Neuronal stem cell (in vitro differentiated cells): ENCODE measurements at regions not wholly inside any gene's neighbourhood (a gene's known extent, or its start where the extent isn't known, plus 50 kb on each side); places are given as distances from the start of the nearest gene placed in this dataset.

Experiments
- DNase-seq: peaks from one replicate; pipeline ENCODE4 v3.0.0-alpha.2; 2013; ENCODE audit warnings: low spot score
- H2AFZ ChIP-seq: one replicate; pipeline ENCODE4 v1.6.1; 2013; ENCODE audit warnings: mild to moderate bottlenecking, low read length, inconsistent platforms
- H2AK5ac ChIP-seq: 2 replicates; pipeline ENCODE4 v1.6.1; 2013; ENCODE audit warnings: low read depth, mild to moderate bottlenecking, inconsistent platforms, low read length, moderate library complexity, mixed read lengths
- H2BK120ac ChIP-seq: 2 replicates; pipeline ENCODE4 v1.6.1; 2013; ENCODE audit warnings: low read depth, mild to moderate bottlenecking, inconsistent platforms, low read length, moderate library complexity, mixed read lengths
- H2BK12ac ChIP-seq: one replicate; pipeline ENCODE4 v1.6.1; 2013; ENCODE audit warnings: low read length, inconsistent platforms
- H2BK15ac ChIP-seq: 2 replicates; pipeline ENCODE4 v1.6.1; 2013; ENCODE audit warnings: mild to moderate bottlenecking, low read length, inconsistent platforms, mixed read lengths
- H2BK5ac ChIP-seq: one replicate; pipeline ENCODE4 v1.6.1; 2013; ENCODE audit warnings: inconsistent platforms, mild to moderate bottlenecking, low read length, moderate library complexity
- H3K14ac ChIP-seq: one replicate; pipeline ENCODE4 v1.6.1; 2013; ENCODE audit warnings: low read length, inconsistent platforms
- H3K18ac ChIP-seq: 2 replicates; pipeline ENCODE4 v1.6.1; 2013; ENCODE audit warnings: low read length, inconsistent platforms
- H3K23ac ChIP-seq: 2 replicates; pipeline ENCODE4 v1.6.1; 2013; ENCODE audit warnings: low read depth, mild to moderate bottlenecking, mixed read lengths, low read length, inconsistent platforms; ENCODE audit not compliant: poor library complexity
- H3K27ac ChIP-seq: replicated peaks from 3 replicates; pipeline ENCODE4 v1.5.1; 2013; ENCODE audit warnings: low read length, inconsistent platforms
- H3K27me3 ChIP-seq, 3 experiments: 2 replicates each; pipeline ENCODE4 v1.6.1; 2013; ENCODE audit warnings: low read length in 3 of 3, mild to moderate bottlenecking in 2 of 3, inconsistent platforms in 1 of 3, low read depth in 1 of 3, mixed read lengths in 1 of 3, moderate library complexity in 1 of 3; ENCODE audit not compliant: control insufficient read depth in 3 of 3, insufficient read depth in 3 of 3
- H3K36me3 ChIP-seq, 2 donors: replicated peaks in 1 of 2; 2 replicates each; pipeline ENCODE4 v1.6.1; 2013; ENCODE audit warnings: low read length in 2 of 2; ENCODE audit not compliant: control insufficient read depth in 2 of 2, insufficient read depth in 2 of 2
- H3K4ac ChIP-seq: 2 replicates; pipeline ENCODE4 v1.6.1; 2013; ENCODE audit warnings: inconsistent platforms, mild to moderate bottlenecking, low read length, moderate library complexity
- H3K4me1 ChIP-seq, 2 donors: 1 replicate in 1 of 2; 2 replicates in 1 of 2; pipeline ENCODE4 v1.6.1; 2013; ENCODE audit warnings: low read length in 2 of 2, low read depth in 1 of 2; ENCODE audit not compliant: control insufficient read depth in 2 of 2, insufficient read depth in 1 of 2
- H3K4me2 ChIP-seq: one replicate; pipeline ENCODE4 v1.6.1; 2013; ENCODE audit warnings: mild to moderate bottlenecking, low read length, inconsistent platforms; ENCODE audit not compliant: insufficient read depth, poor library complexity, severe bottlenecking
- H3K4me3 ChIP-seq, 2 donors: 2 replicates each; pipeline ENCODE4 v1.5.1; 2013; ENCODE audit warnings: low read length in 2 of 2, mild to moderate bottlenecking in 2 of 2, inconsistent platforms in 1 of 2, moderate library complexity in 1 of 2
- H3K79me1 ChIP-seq: one replicate; pipeline ENCODE4 v1.6.1; 2013; ENCODE audit warnings: low read depth, mild to moderate bottlenecking, inconsistent platforms, low read length, moderate library complexity
- H3K9ac ChIP-seq: one replicate; pipeline ENCODE4 v1.6.1; 2013; ENCODE audit warnings: mild to moderate bottlenecking, low read depth, low read length, inconsistent platforms; ENCODE audit not compliant: poor library complexity
- H3K9me3 ChIP-seq, 2 donors: replicated peaks in 1 of 2; 2 replicates each; pipeline versions ENCODE3 to v1.6.1; 2013; ENCODE audit warnings: low read length in 2 of 2, mild to moderate bottlenecking in 2 of 2, inconsistent platforms in 1 of 2, low read depth in 1 of 2, mixed read lengths in 1 of 2, moderate library complexity in 1 of 2; ENCODE audit not compliant: control insufficient read depth in 2 of 2, insufficient read depth in 1 of 2
- H4K8ac ChIP-seq: one replicate; pipeline ENCODE4 v1.6.1; 2013; ENCODE audit warnings: low read depth, mild to moderate bottlenecking, inconsistent platforms, low read length, moderate library complexity
- H4K91ac ChIP-seq: one replicate; pipeline ENCODE4 v1.6.1; 2013; ENCODE audit warnings: low read length, low read depth, mild to moderate bottlenecking, inconsistent platforms; ENCODE audit not compliant: poor library complexity
- WGBS, 2 donors: extraction: QIAGEN DNeasy Blood & Tissue Kit; methylation state at CpG; one replicate each; pipeline ENCODE4 v1.1.7; 2013; ENCODE audit warnings: missing lambda C conversion rate in 2 of 2, mixed read lengths in 1 of 2; ENCODE audit not compliant: insufficient read length in 2 of 2, insufficient replicate concordance in 1 of 2; ENCODE audit errors: extremely low coverage in 2 of 2; 5-methylcytosine and 5-hydroxymethylcytosine counted together

- peak overlapping the region; percentile 93 for H3K27ac ChIP-seq
- H3K4me2 ChIP-seq: no peak overlapping the region
- H3K18ac ChIP-seq: no peak overlapping the region
- no peak overlapping the region for H3K4me3 ChIP-seq
- DNase-seq: peak; percentile 63
- no peak overlapping the region for H2BK120ac ChIP-seq
- no peaks in the 10 kb centered on the region for H3K27me3 ChIP-seq
- H3K23ac ChIP-seq: no peak overlapping the region
- no peak overlapping the region for H2BK12ac ChIP-seq
- H4K8ac ChIP-seq: no peak overlapping the region
- H2BK5ac ChIP-seq: no peak overlapping the region
- H3K4ac ChIP-seq: no peak overlapping the region
- H3K14ac ChIP-seq: no peak overlapping the region
- no peak overlapping the region for H2AK5ac ChIP-seq
- H3K9ac ChIP-seq: no peak overlapping the region
- H2BK15ac ChIP-seq: no peak overlapping the region
- H3K79me1 ChIP-seq: no peaks in the 10 kb centered on the region
- no peak overlapping the region for H2AFZ ChIP-seq
- peaks cover 19 to 56% of the 10 kb centered on the region in 2 donors for H3K4me1 ChIP-seq
- H3K9me3 ChIP-seq: no peaks in the 10 kb centered on the region
- no peaks in the 10 kb centered on the region for H3K36me3 ChIP-seq
- WGBS, 2 donors: no CpG with 5 or more reads among the region's 1 CpG
- H4K91ac ChIP-seq: no peak overlapping the region
Measured at GRCh38 chr7:121798896-121799295, 74.1 kb upstream of the PTPRZ1 start.

GRCh38 chr7:121798453-121798840, 74.5 kb upstream of the PTPRZ1 start:
- H2BK15ac ChIP-seq: no peak overlapping the region
- H3K14ac ChIP-seq: no peak overlapping the region
- no peaks in the 10 kb centered on the region for H3K36me3 ChIP-seq
- no peak overlapping the region for H3K4me2 ChIP-seq
- no peak overlapping the region for H2BK120ac ChIP-seq
- no peak overlapping the region for H3K9ac ChIP-seq
- H3K4ac ChIP-seq: no peak overlapping the region
- H3K4me3 ChIP-seq: no peak overlapping the region
- no peak overlapping the region for H3K18ac ChIP-seq
- H4K8ac ChIP-seq: no peak overlapping the region
- peak overlapping the region; percentile 93 for H3K27ac ChIP-seq
- no peak overlapping the region for H2AFZ ChIP-seq
- no peak overlapping the region for H2AK5ac ChIP-seq
- H3K23ac ChIP-seq: no peak overlapping the region
- H2BK5ac ChIP-seq: no peak overlapping the region
- H4K91ac ChIP-seq: no peak overlapping the region
- no peaks in the 10 kb centered on the region for H3K9me3 ChIP-seq
- no peaks in the 10 kb centered on the region for H3K27me3 ChIP-seq
- H3K79me1 ChIP-seq: no peaks in the 10 kb centered on the region
- peaks cover 18 to 56% of the 10 kb centered on the region in 2 donors for H3K4me1 ChIP-seq
- H2BK12ac ChIP-seq: no peak overlapping the region
- DNase-seq: no peak
- no CpG with 5 or more reads among the region's 2 CpGs for WGBS, 2 donors

DNA sequence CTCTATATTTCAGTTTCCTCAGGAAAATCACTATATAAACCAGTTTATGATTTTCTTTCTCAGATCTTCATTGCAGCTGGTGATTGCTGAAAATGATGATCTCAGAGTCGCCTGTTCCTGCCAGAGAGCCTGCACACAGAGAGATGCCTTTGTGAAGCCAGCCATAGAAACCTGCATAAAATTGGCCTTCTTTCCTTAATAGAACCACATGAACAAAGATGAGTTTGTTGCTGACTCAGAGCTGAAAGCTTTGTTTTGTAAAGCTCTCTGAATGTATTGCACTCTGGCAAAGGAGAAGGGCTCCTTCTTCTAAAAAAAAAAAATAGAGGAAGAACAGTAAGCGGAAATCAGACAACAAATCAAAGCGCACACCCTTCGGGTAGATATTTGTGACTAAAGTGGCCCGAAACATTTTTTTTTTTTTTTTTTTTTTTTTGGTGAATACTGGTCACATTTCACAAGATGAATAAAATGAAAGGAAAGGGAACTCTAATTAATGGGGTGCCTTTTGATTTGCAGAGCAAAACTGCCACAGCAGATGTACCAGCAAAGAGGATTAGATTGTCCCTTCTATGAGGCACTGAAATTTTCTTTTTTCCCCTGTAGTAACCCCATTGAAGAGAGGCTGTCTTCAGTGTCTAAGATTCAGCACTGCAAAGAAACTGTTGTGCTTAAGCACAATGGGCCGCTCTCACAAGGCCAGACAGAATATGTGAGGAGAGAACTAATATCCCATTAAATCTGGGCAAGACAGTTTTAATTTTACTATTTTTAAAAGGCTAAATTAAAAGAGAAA, 75.1 kb upstream of the PTPRZ1 start:
- no peak overlapping the region for H4K91ac ChIP-seq
- H2AFZ ChIP-seq: peak overlapping the region; percentile 81
- no peak overlapping the region for H3K23ac ChIP-seq
- no CpG with 5 or more reads among the region's 6 CpGs for WGBS, 2 donors
- no peaks in the 10 kb centered on the region for H3K79me1 ChIP-seq
- no peak overlapping the region for H3K4me3 ChIP-seq
- H2BK15ac ChIP-seq: no peak overlapping the region
- H2AK5ac ChIP-seq: no peak overlapping the region
- H3K9me3 ChIP-seq: no peaks in the 10 kb centered on the region
- no peak overlapping the region for H3K4me2 ChIP-seq
- H3K4me1 ChIP-seq: peaks cover 18 to 53% of the 10 kb centered on the region in 2 donors
- no peaks in the 10 kb centered on the region for H3K36me3 ChIP-seq
- H3K9ac ChIP-seq: no peak overlapping the region
- no peak overlapping the region for H2BK5ac ChIP-seq
- no peak overlapping the region for H4K8ac ChIP-seq
- no peaks in the 10 kb centered on the region for H3K27me3 ChIP-seq
- H2BK120ac ChIP-seq: no peak overlapping the region
- no peak overlapping the region for H3K14ac ChIP-seq
- peak; percentile 63 for DNase-seq
- H3K4ac ChIP-seq: no peak overlapping the region
- H2BK12ac ChIP-seq: no peak overlapping the region
- peak overlapping the region; percentile 84 for H3K27ac ChIP-seq
- no peak overlapping the region for H3K18ac ChIP-seq

GRCh38 chr7:121796936-121797656, 75.9 kb upstream of the PTPRZ1 start:
- no peak overlapping the region for H2BK120ac ChIP-seq
- no peak overlapping the region for H2BK15ac ChIP-seq
- H3K27me3 ChIP-seq: no peaks in the 10 kb centered on the region
- H3K4ac ChIP-seq: no peak overlapping the region
- peak overlapping the region; percentile 84 for H3K27ac ChIP-seq
- no peak overlapping the region for H4K8ac ChIP-seq
- H3K14ac ChIP-seq: no peak overlapping the region
- H4K91ac ChIP-seq: no peak overlapping the region
- H3K9ac ChIP-seq: no peak overlapping the region
- peaks cover 0 to 1% of the 10 kb centered on the region in 2 donors for H3K9me3 ChIP-seq
- H3K4me1 ChIP-seq: peaks cover 18 to 53% of the 10 kb centered on the region in 2 donors
- H3K23ac ChIP-seq: no peak overlapping the region
- H3K4me2 ChIP-seq: no peak overlapping the region
- no peak overlapping the region for H2BK12ac ChIP-seq
- peak overlapping the region; percentile 81 for H2AFZ ChIP-seq
- no peaks in the 10 kb centered on the region for H3K79me1 ChIP-seq
- DNase-seq: peak; percentile 18
- H2BK5ac ChIP-seq: no peak overlapping the region
- peak overlapping the region; percentile 68 for H3K18ac ChIP-seq
- no CpG with 5 or more reads among the region's 7 CpGs for WGBS, 2 donors
- H3K4me3 ChIP-seq: peak overlapping the region in 1 of 2 donors; percentile 2
- no peaks in the 10 kb centered on the region for H3K36me3 ChIP-seq
- H2AK5ac ChIP-seq: no peak overlapping the region
